Ovary (tissue), 7 donors: ENCODE measurements at regions not wholly inside any gene's neighbourhood (a gene's known extent, or its start where the extent isn't known, plus 50 kb on each side); places are given as distances from the start of the nearest gene placed in this dataset.
"Not testable (repeated sequence)": the region's sequence is repeated elsewhere in the genome, so short reads cannot be mapped to it uniquely, and the experiment has no call there.

ENCODE experiments used
- DNase-seq, 5 donors: peaks; one replicate each; pipeline ENCODE4 v3.0.0-alpha.2; 2019 to 2020
- H3K27ac ChIP-seq, 2 donors: fragments of 200-600 bp; one replicate each; pipeline versions ENCODE4 v1.5.1 to v1.8.0; 2019 to 2022
- H3K27me3 ChIP-seq: fragments of 200-600 bp; one replicate; pipeline ENCODE4 v1.8.0; 2022
- H3K36me3 ChIP-seq: fragments of 200-600 bp; sonication (generic); one replicate; pipeline ENCODE4 v1.5.1; 2019
- H3K4me1 ChIP-seq: one replicate; pipeline ENCODE4 v1.8.1; 2013; ENCODE audit warnings: mild to moderate bottlenecking, moderate library complexity; ENCODE audit not compliant: insufficient read depth
- H3K4me3 ChIP-seq: fragments of 200-600 bp; sonication (generic); one replicate; pipeline ENCODE4 v1.5.1; 2017
- H3K9me3 ChIP-seq, 2 donors: fragments of 200-600 bp in 1 of 2; sonication (generic) in 1 of 2; one replicate each; pipeline versions ENCODE4 v1.5.1 to v1.8.1; 2013 to 2019; ENCODE audit warnings: mild to moderate bottlenecking in 1 of 2, moderate library complexity in 1 of 2
- CTCF ChIP-seq, 3 donors: fragments of 450-650 bp in 2 of 3; fragments of 200-600 bp in 1 of 3; IDR thresholded peaks; one replicate each; pipeline versions ENCODE4 v1.5.1 to v1.8.0; 2016 to 2022; ENCODE audit warnings: antibody characterized with exemption in 3 of 3, mild to moderate bottlenecking in 1 of 3
- EP300 ChIP-seq: sonication (generic); formaldehyde crosslinking; IDR thresholded peaks from one replicate; pipeline ENCODE4 v1.6.1; 2017; ENCODE audit warnings: antibody characterized with exemption
- POLR2A ChIP-seq: fragments of 450-650 bp; IDR thresholded peaks from one replicate; pipeline ENCODE4 v1.6.1; 2017; ENCODE audit warnings: antibody characterized with exemption, mild to moderate bottlenecking, moderate library complexity
- WGBS, 3 donors: extraction: QIAGEN DNeasy Blood & Tissue Kit in 1 of 3; methylation state at CpG; one replicate each; pipeline versions ENCODE4 v1.1.5 to v1.1.7; 2013 to 2017; 5-methylcytosine and 5-hydroxymethylcytosine counted together
- intact Hi-C, 4 donors: fragments of 100-400 bp; cut with DNase I; formaldehyde crosslinking; loops; one replicate each; pipeline versions ENCODE4 v1.11.0 to v1.15.1; 2022 to 2023
- donor health status: DM: no; HTN: no; CAD: no; lungs with moderate emphysema.
- donor health status: DM: no; HTN: no; CAD: no.
- donor health status: Bipolar disorder and iron deficiency.
- donor health status: DM: no; HTN: no; CAD: no.
- donor health status: DM: yes; HTN: yes; CAD: no.

- intact Hi-C loops: no loop called here
- WGBS, 3 donors: 30 to 55% (median 44%) methylated on average over 2 of the region's 2 CpGs
- Histone ChIP-seq H3K4me1 (peaks cover 24% of the 10 kb centered on the region), H3K4me3 (no peak overlapping the region), H3K9me3 (no peaks in the 10 kb centered on the region), H3K27me3 (no peaks in the 10 kb centered on the region), H3K27ac (no peak overlapping the region), H3K36me3 (no peaks in the 10 kb centered on the region)
- DNase-seq: no peak
- no peak for TF ChIP-seq EP300
- TF ChIP-seq CTCF (IDR thresholded peaks at IDR 0.05): no peak
- no peak for TF ChIP-seq POLR2A
Observed at GRCh38 chr15:67945131-67945530, 105.3 kb upstream of the RNU6-1 start.

- Histone ChIP-seq H3K36me3 (no peaks in the 10 kb centered on the region), H3K4me3 (no peak overlapping the region), H3K9me3 (no peaks in the 10 kb centered on the region), H3K27ac (peak overlapping the region in 1 of 2 donors; percentile 10), H3K4me1 (peaks cover 24% of the 10 kb centered on the region), H3K27me3 (no peaks in the 10 kb centered on the region)
- TF ChIP-seq POLR2A (no peak), EP300 (no peak)
- 37 to 45% (median 39%) methylated on average over 6 of the region's 6 CpGs for WGBS, 3 donors
- intact Hi-C loops: no loop called here
- peak in 2 of 5 donors; percentile 63 to 68 for DNase-seq
Observed at GRCh38 chr15:67945951-67946700, 106.3 kb upstream of the RNU6-1 start.

GRCh38 chr15:67946701-67947100 is 106.9 kb upstream of the RNU6-1 start:
- no peak overlapping the region for H3K4me3 ChIP-seq
- H3K4me1 ChIP-seq: peaks cover 24% of the 10 kb centered on the region
- H3K27me3 ChIP-seq: no peaks in the 10 kb centered on the region
- DNase-seq: no peak
- peak overlapping the region in 1 of 2 donors; percentile 10 for H3K27ac ChIP-seq
- WGBS, 3 donors: 46 to 55% (median 50%) methylated on average over 4 of the region's 4 CpGs
- intact Hi-C loops: no loop called here
- H3K36me3 ChIP-seq: no peaks in the 10 kb centered on the region
- TF ChIP-seq CTCF (IDR thresholded peaks at IDR 0.05) (no peak), EP300 (no peak), POLR2A (no peak)
- no peaks in the 10 kb centered on the region for H3K9me3 ChIP-seq

GRCh38 chr15:67947254-67948039 is 106.7 kb upstream of the PIAS1 start:
- H3K4me3 ChIP-seq: no peak overlapping the region
- no peaks in the 10 kb centered on the region for H3K36me3 ChIP-seq
- DNase-seq: no peak
- H3K27ac ChIP-seq: no peak overlapping the region
- no peaks in the 10 kb centered on the region for H3K27me3 ChIP-seq
- intact Hi-C loops: no loop called here
- H3K9me3 ChIP-seq: no peaks in the 10 kb centered on the region
- WGBS, 3 donors: 86 to 89% (median 86%) methylated on average over 8 of the region's 8 CpGs
- H3K4me1 ChIP-seq: peaks cover 24% of the 10 kb centered on the region
- TF ChIP-seq EP300 (no peak), POLR2A (no peak), CTCF (IDR thresholded peaks at IDR 0.05) (no peak)

- intact Hi-C loops: no loop called here
- no peak for TF ChIP-seq POLR2A
- TF ChIP-seq CTCF (IDR thresholded peaks at IDR 0.05): no peak
- no peak for TF ChIP-seq EP300
- 92 to 98% (median 98%) methylated on average over 2 of the region's 2 CpGs for WGBS, 3 donors
Observed at GRCh38 chr15:67948215-67948614, 105.9 kb upstream of the PIAS1 start.

GRCh38 chr15:67951187-67951586 is 102.9 kb upstream of the PIAS1 start:
- H3K27me3 ChIP-seq, H3K27ac ChIP-seq, H3K9me3 ChIP-seq, H3K36me3 ChIP-seq, DNase-seq, H3K4me3 ChIP-seq, H3K4me1 ChIP-seq: not testable (repeated sequence)
- intact Hi-C loops: loop anchor here in 1 of 4 donors (10.0 kb wide), 1 partner anchor 86 kb away; no protein-coding TSS in a partner anchor
- WGBS, 3 donors: 77 to 83% (median 79%) methylated on average over 3 of the region's 3 CpGs

More at GRCh38 chr15:67948215-67948614, 105.9 kb upstream of the PIAS1 start:
- Histone ChIP-seq H3K4me1 (peaks cover 24% of the 10 kb centered on the region), H3K27ac (no peak overlapping the region), H3K36me3 (no peaks in the 10 kb centered on the region), H3K4me3 (no peak overlapping the region), H3K9me3 (no peaks in the 10 kb centered on the region), H3K27me3 (no peaks in the 10 kb centered on the region)
- no peak for DNase-seq
